Activated CD4-positive, alpha-beta T cell treated with anti-CD3 and anti-CD28 coated beads, Interleukin-2, amount 50 U/mL, for 4 hours (primary cell): ENCODE measurements at regions not wholly inside any gene's neighbourhood (a gene's known extent, or its start where the extent isn't known, plus 50 kb on each side); places are given as distances from the start of the nearest gene placed in this dataset.

Experiments used
- DNase-seq, 2 experiments: peaks; one replicate each; pipeline ENCODE4 v3.0.0-alpha.2; 2020

- no peak for DNase-seq
Observed at GRCh38 chr18:40402052-40402451, 1553.0 kb upstream of the PIK3C3 start.

GRCh38 chr18:40388121-40388520 lies 1566.9 kb upstream of the PIK3C3 start:
- DNase-seq = no peak

DNA sequence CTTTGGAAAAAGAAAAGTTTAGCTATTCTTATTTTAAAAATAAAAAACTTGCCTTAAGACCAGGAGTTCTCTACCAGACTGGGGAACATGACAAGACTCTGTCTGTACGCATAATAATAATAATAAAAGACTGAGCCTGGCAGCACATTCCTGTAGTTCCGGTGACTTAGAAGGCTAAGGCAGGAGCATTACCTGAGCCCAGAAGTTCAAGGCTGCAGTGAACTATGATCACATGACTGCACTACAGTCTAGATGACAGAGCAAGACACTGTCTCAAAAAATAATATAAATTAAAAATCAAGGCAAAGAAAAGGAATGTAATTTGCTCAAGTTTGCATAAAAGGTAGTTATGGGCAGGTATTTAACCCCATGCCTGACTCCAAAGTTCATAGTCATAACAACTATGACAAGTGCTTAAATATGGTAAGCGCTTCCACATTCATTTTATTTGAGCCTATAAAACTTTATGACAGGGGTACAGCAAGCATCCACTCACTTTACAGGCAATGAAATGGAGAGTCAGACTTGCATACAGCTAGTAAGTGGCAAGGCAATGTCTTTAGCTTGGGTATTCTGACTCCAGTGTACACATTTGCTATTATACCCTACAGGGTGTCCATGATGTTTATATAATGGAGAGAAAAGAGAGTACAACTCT lies 1567.8 kb upstream of the PIK3C3 start:
- no peak for DNase-seq

DNA sequence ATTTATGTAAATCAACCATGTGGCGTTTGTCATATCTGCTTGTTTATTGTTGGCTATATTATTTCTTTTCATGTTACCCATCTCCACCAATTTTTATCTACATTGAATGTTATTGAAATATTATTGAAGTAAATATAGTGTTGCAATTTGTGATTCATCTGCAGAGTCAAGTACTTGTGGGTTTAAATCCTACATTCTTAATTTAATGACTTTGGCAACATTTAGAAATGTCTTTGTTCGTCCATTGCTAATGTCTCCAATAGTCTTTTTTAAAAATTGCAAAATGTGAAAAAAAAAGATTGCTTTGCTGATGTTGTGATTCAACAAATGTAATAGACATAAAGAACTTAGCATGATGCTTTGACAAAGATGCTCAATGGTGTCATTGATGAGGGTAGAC lies 1572.8 kb upstream of the PIK3C3 start:
- no peak for DNase-seq

GRCh38 chr18:40380686-40381439 lies 1574.2 kb upstream of the PIK3C3 start:
- DNase-seq = no peak

- no peak for DNase-seq
Observed at GRCh38 chr18:40375837-40376236, 1579.2 kb upstream of the PIK3C3 start.

- no peak for DNase-seq
Observed at GRCh38 chr18:40371673-40372072, 1583.4 kb upstream of the PIK3C3 start.

DNA sequence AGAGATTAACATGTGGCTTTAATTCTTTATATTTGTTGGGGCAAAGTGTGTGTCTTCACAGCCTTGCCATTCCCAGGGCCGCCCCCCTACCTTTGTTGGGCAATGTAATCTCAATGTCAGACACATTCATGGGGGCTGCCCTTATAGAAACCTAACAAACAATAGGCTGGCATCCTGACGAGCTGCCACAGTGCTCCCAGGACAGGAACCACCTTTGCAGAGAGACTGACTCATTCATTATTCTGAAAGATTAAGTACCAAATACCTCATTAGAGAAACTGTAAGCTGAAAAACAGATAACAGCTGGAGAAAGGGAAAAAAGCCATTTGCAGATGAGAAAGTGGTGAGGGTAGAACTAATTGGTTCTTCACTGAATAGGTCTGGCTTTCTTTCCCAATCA lies 1587.5 kb upstream of the PIK3C3 start:
- DNase-seq = no peak

- no peak for DNase-seq
Observed at GRCh38 chr18:40366521-40366920, 1588.5 kb upstream of the PIK3C3 start.

DNA sequence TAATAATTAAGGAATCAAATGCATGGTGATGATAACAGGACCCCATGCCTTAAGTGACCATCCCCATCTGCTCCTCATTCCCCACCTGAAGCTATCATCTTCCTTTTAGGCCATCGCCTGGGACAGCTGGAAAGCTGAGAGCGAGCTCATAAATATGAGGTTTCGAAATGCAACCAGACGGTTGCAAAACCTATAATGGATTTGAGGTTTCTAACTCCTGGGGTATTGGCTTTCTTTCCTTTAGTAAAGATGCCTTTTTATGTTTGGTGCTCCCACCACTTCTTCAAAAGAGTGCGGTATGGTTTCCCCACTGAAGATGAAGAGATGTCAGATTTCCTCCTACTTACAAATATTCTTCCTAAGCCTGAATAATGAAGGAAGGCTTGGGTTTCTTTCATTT lies 1589.5 kb upstream of the PIK3C3 start:
- DNase-seq = no peak

DNA sequence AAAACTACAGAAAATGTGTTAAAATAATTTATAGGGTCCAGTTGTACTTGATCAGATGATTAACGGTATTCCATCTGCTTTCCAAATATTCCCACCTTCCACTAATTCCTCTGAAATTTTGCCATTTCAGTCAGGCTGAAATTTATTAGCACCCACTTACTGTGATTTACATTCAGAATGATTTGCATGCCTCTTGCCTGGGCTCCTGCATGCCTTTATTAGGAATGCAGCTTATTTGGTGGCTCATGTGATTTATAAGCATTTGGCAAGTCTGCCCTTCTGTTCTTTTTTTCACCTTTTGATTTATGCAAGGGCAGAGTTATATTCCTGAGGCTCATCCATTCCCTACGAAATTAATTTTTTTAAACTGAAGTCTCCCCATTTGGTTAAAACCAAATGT lies 1594.5 kb upstream of the PIK3C3 start:
- no peak for DNase-seq

DNA sequence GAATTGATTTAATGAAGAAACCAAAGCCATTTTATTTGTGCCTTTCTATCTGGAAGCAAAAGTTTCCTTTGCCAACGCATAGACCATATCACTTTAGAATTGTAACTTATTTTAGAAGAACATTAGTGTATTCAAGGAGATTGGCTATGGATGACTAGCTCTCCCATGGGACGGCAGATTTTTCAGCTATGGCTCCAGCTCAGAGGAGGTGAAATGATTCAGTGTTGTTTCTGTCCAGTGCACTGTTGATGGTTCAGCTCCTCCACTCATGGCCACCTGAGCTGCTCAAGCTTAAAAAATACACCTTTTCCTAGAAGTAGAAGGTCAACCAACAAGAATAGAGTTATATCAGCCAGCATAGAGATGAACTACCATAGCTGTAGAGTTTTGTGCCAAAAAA lies 1597.5 kb upstream of the PIK3C3 start:
- DNase-seq = no peak

GRCh38 chr18:40356168-40356567 lies 1598.9 kb upstream of the PIK3C3 start:
- no peak for DNase-seq

DNA sequence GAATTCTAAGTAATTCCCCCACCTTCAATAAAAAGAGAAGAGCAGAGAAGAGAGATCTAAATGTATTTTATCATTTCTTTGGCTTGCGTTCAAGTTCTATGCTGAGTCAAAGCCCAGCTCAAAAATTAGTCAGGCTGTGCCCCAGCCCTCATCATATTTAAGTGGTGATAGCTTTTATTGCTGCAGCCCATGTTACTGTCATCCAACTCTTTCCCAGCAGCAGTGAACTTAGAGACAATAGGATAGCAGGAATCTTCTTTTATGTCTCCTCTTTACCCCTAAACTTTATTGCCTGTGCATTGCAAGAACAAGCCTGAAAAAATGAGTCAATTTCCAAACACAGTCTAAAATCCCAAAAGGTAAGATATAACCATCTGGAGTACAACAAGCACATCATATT lies 1599.3 kb upstream of the PIK3C3 start:
- DNase-seq = no peak

DNA sequence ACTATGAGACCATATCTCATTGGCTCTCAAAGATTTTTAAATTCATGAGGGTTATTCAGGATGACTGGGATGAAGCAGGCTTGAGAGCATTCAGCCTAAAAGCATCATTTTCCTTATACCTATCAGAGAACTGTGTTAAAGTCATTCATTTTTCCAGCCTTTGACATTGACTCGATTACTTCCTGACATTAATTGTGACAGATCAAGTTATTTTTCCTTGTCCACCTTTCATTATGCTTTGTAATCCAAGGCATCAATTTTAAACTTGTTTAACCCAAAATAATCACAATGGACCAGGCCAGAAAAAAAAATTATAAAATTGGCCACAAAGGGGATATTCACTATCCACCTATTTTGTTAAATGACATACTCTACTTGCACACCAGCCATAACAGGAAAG lies 1606.8 kb upstream of the PIK3C3 start:
- DNase-seq = no peak

- no peak for DNase-seq
Observed at GRCh38 chr18:40347261-40347660, 1607.8 kb upstream of the PIK3C3 start.

DNA sequence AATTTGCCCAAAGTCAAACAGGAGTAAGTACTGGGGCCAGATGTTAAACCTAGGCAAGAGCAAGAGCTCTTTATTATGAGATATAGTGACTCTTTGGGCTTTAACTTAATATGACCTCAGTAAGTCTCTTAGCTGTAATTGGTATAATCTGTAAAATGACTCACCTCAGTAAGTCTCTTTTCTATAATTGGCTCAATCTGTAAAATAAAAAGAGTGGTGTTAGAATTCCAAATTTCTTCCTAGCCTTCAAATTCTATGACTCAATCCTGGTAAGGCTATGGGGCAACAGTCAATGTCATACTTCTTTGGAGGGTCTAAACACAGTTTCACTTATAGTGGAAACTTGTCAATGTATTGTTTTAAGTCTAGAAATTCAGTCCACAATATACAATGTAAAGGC lies 1608.9 kb upstream of the PIK3C3 start:
- no peak for DNase-seq

GRCh38 chr18:40341701-40342100 lies 1613.3 kb upstream of the PIK3C3 start:
- DNase-seq = no peak

DNA sequence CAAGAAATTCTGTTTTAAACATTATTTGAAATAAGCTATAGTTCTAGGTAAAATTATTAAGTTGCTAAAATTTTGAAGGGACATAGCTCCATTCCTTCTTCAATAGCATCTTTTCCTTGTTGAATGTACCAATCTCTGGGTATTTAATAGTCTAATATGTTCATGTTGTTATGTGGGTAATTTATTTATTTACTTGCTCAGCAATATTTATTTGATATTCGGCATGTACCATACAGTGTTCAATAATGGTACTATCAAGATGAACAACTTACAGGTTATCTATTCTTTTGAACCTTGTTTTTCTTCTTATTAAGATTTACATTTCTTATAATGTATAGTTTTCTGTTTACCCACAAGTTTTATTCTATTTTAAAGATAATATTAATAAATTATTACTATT lies 1616.8 kb upstream of the PIK3C3 start:
- no peak for DNase-seq

- DNase-seq = no peak
Observed at GRCh38 chr18:40326985-40327384, 1628.0 kb upstream of the PIK3C3 start.

DNA sequence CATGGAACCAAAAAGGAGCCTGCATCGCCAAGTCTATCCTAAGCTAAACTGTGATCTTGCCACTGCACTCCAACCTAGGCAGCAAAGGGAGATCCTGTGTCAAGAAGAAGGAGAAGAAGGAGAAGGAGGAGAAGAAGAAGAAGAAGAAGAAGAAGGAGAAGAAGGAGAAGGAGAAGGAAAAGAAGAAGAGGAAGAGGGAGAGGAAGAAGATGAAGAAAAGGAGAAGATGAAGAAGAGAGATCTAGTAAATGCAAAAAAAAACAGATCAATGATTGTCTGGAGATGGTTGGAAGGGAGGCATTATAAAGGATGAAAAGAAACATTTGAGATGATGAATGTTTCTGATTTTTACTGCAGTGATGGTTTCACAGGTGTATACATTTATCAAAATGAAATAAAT lies 1629.0 kb upstream of the PIK3C3 start:
- DNase-seq = no peak

DNA sequence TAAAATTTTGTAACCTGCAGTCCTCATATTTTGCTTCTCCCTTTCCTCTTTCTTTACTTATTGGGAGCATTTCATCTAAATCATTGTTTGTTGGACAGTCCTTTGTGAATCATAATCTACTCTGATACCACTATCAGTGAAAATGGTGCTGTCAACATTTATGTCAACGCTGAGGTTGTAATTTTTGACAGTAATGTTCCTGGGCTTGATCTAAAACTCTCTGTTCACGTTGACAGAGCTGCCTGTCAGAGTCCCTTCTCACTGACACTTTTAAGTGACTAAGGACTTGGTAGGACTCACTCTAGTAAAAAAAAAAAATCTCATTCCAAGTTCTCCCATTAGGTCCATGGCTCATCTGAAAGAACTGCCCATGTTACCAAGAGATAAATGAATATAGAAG lies 1640.8 kb upstream of the PIK3C3 start:
- DNase-seq = no peak

DNA sequence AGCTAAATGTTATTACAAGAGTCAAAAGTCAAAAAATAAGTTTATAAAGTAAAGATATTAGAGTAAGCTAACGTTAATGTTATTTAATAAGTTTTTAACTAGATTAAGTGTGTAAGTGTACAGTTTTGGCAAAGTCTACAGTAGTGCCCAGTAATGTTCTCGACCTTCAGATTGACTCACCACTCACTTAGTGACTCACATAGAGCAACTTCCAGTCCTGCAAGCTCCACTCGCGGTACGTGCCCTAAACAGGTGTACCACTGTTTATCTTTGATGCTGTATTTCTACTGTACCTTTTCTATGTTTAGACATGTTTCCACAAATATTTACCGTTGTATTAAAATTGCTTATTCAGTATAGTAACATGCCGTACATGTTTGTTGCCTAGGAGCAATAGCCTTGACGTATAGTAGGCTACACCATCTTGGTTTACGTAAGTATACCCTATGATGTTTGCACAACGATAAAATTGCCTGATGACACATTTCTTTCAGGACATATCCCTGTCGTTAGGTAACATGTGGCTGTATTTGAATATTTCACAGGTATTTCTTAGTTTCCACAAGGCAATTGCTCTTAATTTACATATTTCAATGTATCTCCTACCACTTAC lies 1641.9 kb upstream of the PIK3C3 start:
- DNase-seq = no peak

DNA sequence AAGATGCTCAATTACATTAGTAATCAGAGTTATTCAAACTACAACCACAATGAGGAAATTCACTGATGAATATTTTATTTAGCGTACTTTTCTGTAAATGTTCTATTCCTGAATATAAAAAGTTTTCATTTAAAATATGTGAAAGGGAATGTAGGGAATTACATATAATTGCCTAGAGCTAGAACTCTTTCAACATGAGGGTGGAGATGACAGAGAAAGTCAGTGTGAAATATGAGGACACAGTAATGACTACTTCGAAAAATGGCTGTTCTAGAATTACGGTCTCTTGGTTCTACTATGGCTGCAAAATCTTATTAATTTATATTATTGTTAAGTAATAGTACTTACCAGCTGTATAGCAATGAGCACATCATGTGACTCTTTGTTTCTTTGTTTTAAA lies 1647.4 kb upstream of the PIK3C3 start:
- DNase-seq = no peak
